ENCODE measurements at regions not wholly inside any gene's neighbourhood (a gene's known extent, or its start where the extent isn't known, plus 50 kb on each side); places are given as distances from the start of the nearest gene placed in this dataset.
"Not testable (repeated sequence)": the region's sequence is repeated elsewhere in the genome, so short reads cannot be mapped to it uniquely, and the experiment has no call there.

GRCh38 chr6:157753291-157753690, 69.8 kb upstream of the SNX9 start:
- TF ChIP-seq CTCF (conservative IDR thresholded peaks at IDR 0.05; ENCODE audit: low read depth, low read length), result no peak
- DNase-seq (ENCODE audit: low read depth), result no peak
- H3K4me3 ChIP-seq (ENCODE audit: low read depth, low read length), result no peak overlapping the region

GRCh38 chr6:157753801-157754200, 69.2 kb upstream of the SNX9 start:
- not testable (repeated sequence) for DNase-seq (ENCODE audit: low read depth); H3K4me3 ChIP-seq (ENCODE audit: low read depth, low read length)

GRCh38 chr6:157754351-157754750, 68.7 kb upstream of the SNX9 start:
- no peak overlapping the region for H3K4me3 ChIP-seq (ENCODE audit: low read depth, low read length)
- no peak for DNase-seq (ENCODE audit: low read depth)
- TF ChIP-seq CTCF (conservative IDR thresholded peaks at IDR 0.05; ENCODE audit: low read depth, low read length), result no peak

GRCh38 chr6:157755032-157755745, 67.9 kb upstream of the SNX9 start:
- H3K4me3 ChIP-seq (ENCODE audit: low read depth, low read length), result no peak overlapping the region
- TF ChIP-seq CTCF (conservative IDR thresholded peaks at IDR 0.05; ENCODE audit: low read depth, low read length), result no peak
- DNase-seq (ENCODE audit: low read depth), result no peak

GRCh38 chr6:157755746-157756411, 67.2 kb upstream of the SNX9 start:
- DNase-seq (ENCODE audit: low read depth), result no peak
- H3K4me3 ChIP-seq (ENCODE audit: low read depth, low read length), result no peak overlapping the region
- no peak for TF ChIP-seq CTCF (conservative IDR thresholded peaks at IDR 0.05; ENCODE audit: low read depth, low read length)

- DNase-seq (ENCODE audit: low read depth), result peak; percentile 50
- TF ChIP-seq CTCF (conservative IDR thresholded peaks at IDR 0.05; ENCODE audit: low read depth, low read length), result peak; percentile 90
- no peak overlapping the region for H3K4me3 ChIP-seq (ENCODE audit: low read depth, low read length)
Observed at GRCh38 chr6:157756708-157757429, 66.2 kb upstream of the SNX9 start.
